Peyer's patch (tissue), 4 donors: ENCODE measurements at regions not wholly inside any gene's neighbourhood (a gene's known extent, or its start where the extent isn't known, plus 50 kb on each side); places are given as distances from the start of the nearest gene placed in this dataset.

Source experiments
- CTCF ChIP-seq, 6 experiments: fragments of 450-650 bp in 4 of 6; fragments of 200-600 bp in 2 of 6; sonication (generic) in 1 of 6; IDR thresholded peaks; one replicate each; pipeline ENCODE4 v1.5.1; 2017 to 2019; ENCODE audit warnings: antibody characterized with exemption in 6 of 6, mild to moderate bottlenecking in 3 of 6, moderate library complexity in 1 of 6
- POLR2A ChIP-seq, 2 donors: fragments of 450-650 bp; IDR thresholded peaks; one replicate each; pipeline ENCODE4 v1.5.1; 2017; ENCODE audit warnings: antibody characterized with exemption in 2 of 2, mild to moderate bottlenecking in 2 of 2, moderate library complexity in 2 of 2

- TF ChIP-seq POLR2A (IDR thresholded peaks at IDR 0.05) (no peak), CTCF (IDR thresholded peaks at IDR 0.05) (no peak)
These were observed 1267.9 kb downstream of the AMY1C start for GRCh38 chr1:105017587-105017986.
